SU-DHL-6 (cell line): ENCODE measurements at regions not wholly inside any gene's neighbourhood (a gene's known extent, or its start where the extent isn't known, plus 50 kb on each side); places are given as distances from the start of the nearest gene placed in this dataset.

Experiments used
- CTCF ChIP-seq: fragments of 200-600 bp; sonication (generic); IDR thresholded peaks from one replicate; pipeline ENCODE4 v1.5.1; 2017; ENCODE audit warnings: antibody characterized with exemption, mild to moderate bottlenecking, low read length, moderate library complexity; ENCODE audit not compliant: insufficient read depth, poor library complexity, severe bottlenecking
- EZH2phosphoT487 ChIP-seq: fragments of 200-600 bp; sonication (generic), shearing (Covaris generic); conservative IDR thresholded peaks from 2 replicates; pipeline ENCODE4 v1.6.1; 2018; ENCODE audit warnings: mild to moderate bottlenecking, antibody characterized with exemption, low read length, moderate library complexity, mixed read lengths

- TF ChIP-seq CTCF (no peak), EZH2phosphoT487 (no peak)
These were observed 393.2 kb downstream of the RPS6KC1 start for GRCh38 chr1:213444224-213444623.
